CD4-positive, CD25-positive, alpha-beta regulatory T cell (primary cell): ENCODE measurements at regions not wholly inside any gene's neighbourhood (a gene's known extent, or its start where the extent isn't known, plus 50 kb on each side); places are given as distances from the start of the nearest gene placed in this dataset.

Experiments used
- ATAC-seq, 2 donors: fragments of 150-1000 bp; cut with Tn5 transposase; one replicate each; pipeline ENCODE4 v1.10.0; 2021; ENCODE audit warnings: low read depth in 2 of 2, moderate number of reproducible peaks in 2 of 2, moderate library complexity in 1 of 2
- DNase-seq, 3 donors: peaks; one replicate each; pipeline versions ENCODE4 v3.0.0 to v3.0.0-alpha.2; 2012 to 2022; ENCODE audit warnings: mixed read lengths in 1 of 3
- H3K27ac ChIP-seq: one replicate; pipeline ENCODE4 v1.7.0; 2013; ENCODE audit warnings: mild to moderate bottlenecking, low read length; ENCODE audit not compliant: insufficient read depth, poor library complexity, severe bottlenecking
- H3K27me3 ChIP-seq: one replicate; pipeline ENCODE4 v1.7.0; 2013; ENCODE audit warnings: low read length; ENCODE audit not compliant: control insufficient read depth, insufficient read depth
- H3K36me3 ChIP-seq: one replicate; pipeline ENCODE4 v1.7.0; 2013; ENCODE audit warnings: mild to moderate bottlenecking, low read length, moderate library complexity; ENCODE audit not compliant: control insufficient read depth, insufficient read depth
- H3K4me1 ChIP-seq: 2 replicates; pipeline ENCODE4 v1.7.0; 2013; ENCODE audit warnings: mild to moderate bottlenecking, low read length; ENCODE audit not compliant: insufficient read depth, control insufficient read depth, poor library complexity, severe bottlenecking
- H3K4me3 ChIP-seq: one replicate; pipeline ENCODE4 v1.7.0; 2013; ENCODE audit warnings: low read depth, mild to moderate bottlenecking, low read length, moderate library complexity
- H3K9me3 ChIP-seq, 2 experiments: 1 replicate in 1 of 2; 2 replicates in 1 of 2; pipeline ENCODE4 v1.7.0; 2013; ENCODE audit warnings: low read length in 2 of 2, mild to moderate bottlenecking in 1 of 2, moderate library complexity in 1 of 2; ENCODE audit not compliant: control insufficient read depth in 2 of 2
- H3K27ac Mint-ChIP-seq, 3 donors: one replicate each; pipeline ENCODE4 v1.8.0; 2020 to 2022; ENCODE audit warnings: mild to moderate bottlenecking in 3 of 3, mixed read lengths in 3 of 3, moderate library complexity in 2 of 3
- H3K27me3 Mint-ChIP-seq: one replicate; pipeline ENCODE4 v1.8.0; 2022; ENCODE audit warnings: mild to moderate bottlenecking, mixed read lengths
- H3K36me3 Mint-ChIP-seq: one replicate; pipeline ENCODE4 v1.8.0; 2020; ENCODE audit warnings: mixed read lengths
- H3K4me1 Mint-ChIP-seq, 4 donors: one replicate each; pipeline ENCODE4 v1.8.0; 2020 to 2022; ENCODE audit warnings: mixed read lengths in 4 of 4, mild to moderate bottlenecking in 1 of 4
- H3K4me3 Mint-ChIP-seq, 4 donors: one replicate each; pipeline ENCODE4 v1.8.0; 2020 to 2022; ENCODE audit warnings: mild to moderate bottlenecking in 4 of 4, mixed read lengths in 4 of 4, moderate library complexity in 3 of 4
- H3K9me3 Mint-ChIP-seq, 7 donors: one replicate each; pipeline ENCODE4 v1.8.0; 2020 to 2022; ENCODE audit warnings: mixed read lengths in 7 of 7, mild to moderate bottlenecking in 3 of 7, moderate library complexity in 2 of 7

DNA sequence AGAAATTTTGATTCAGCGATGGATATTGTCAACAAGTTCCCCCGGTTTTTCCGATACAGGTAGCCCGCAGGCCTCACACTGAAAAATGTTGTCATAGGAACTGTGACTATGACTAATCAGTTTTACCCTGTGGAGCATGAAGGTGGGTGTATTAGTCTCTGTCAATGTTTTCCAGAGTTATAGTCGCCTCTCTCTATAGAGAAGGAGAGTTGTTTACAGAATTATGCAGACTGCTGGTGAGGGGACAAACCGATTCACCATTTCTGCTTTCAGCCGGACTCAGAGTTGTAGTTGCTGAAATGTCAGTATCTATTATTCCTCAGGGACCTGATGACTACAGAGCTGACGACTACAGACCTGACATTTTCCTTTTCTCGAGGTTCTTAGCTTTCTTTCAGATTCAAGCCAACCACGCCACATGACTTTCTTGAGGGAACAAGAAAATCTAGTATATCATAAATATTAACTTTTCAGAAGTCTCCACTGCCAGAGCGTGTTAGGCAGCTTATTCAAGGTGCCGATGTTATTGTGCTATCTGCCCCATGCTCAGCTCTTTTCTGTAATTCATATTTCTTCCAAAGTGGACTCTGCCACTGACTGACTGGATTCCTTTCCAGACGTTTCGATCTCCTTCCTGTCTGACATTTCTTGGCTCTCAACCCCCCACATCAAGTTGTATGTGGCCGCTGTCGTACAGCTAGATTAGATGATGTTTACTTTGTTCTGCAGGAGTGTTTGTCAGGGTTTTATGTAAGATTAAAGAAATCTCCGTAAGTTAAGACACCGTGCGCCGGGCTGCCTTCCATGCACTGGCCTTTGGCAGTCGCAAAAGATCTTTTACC, 178.1 kb downstream of the FGF1 start:
- Histone ChIP-seq H3K4me3 (no peak overlapping the region), H3K27ac (no peak overlapping the region), H3K36me3 (no peaks in the 10 kb centered on the region), H3K9me3 (no peaks in the 10 kb centered on the region), H3K4me1 (no peaks in the 10 kb centered on the region), H3K27me3 (no peaks in the 10 kb centered on the region)
- Mint-ChIP-seq H3K4me1 (peaks cover 0 to 14% (median 5%) of the 10 kb centered on the region in 4 donors), H3K4me3 (no peak overlapping the region), H3K36me3 (no peaks in the 10 kb centered on the region), H3K27me3 (peaks cover 21% of the 10 kb centered on the region), H3K27ac (no peak overlapping the region), H3K9me3 (no peaks in the 10 kb centered on the region)
- no peak for DNase-seq
- ATAC-seq = no peak

DNA sequence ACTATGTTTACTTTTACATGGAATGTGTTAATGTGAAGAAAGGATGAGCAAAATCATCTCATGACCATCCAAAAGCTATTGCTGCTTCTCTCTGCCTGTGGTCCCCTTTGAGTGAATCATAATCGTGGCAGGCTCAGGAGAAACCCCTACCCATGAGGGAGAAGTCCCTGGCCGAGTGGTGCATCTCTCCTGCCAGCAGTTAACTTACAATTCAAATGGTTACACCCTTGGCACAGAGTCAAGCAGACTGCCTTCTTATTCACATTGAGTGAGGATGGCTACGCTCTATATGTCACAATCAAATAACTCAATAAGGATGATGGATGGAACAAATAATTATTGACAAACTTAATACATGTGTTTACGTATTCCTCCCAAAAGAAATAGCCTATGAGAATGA, 179.1 kb downstream of the FGF1 start:
- no peak overlapping the region for H3K27ac Mint-ChIP-seq
- H3K4me3 Mint-ChIP-seq = no peak overlapping the region

GRCh38 chr5:142506046-142506445, 179.8 kb downstream of the FGF1 start:
- no peak overlapping the region for H3K27ac ChIP-seq
- H3K36me3 ChIP-seq = no peaks in the 10 kb centered on the region
- DNase-seq (no peak), ATAC-seq (no peak)
- no peak overlapping the region for H3K4me3 Mint-ChIP-seq
- no peak overlapping the region for H3K4me3 ChIP-seq
- H3K4me1 ChIP-seq = no peaks in the 10 kb centered on the region
- no peaks in the 10 kb centered on the region for H3K9me3 Mint-ChIP-seq
- H3K9me3 ChIP-seq = no peaks in the 10 kb centered on the region
- peaks cover 0 to 14% (median 5%) of the 10 kb centered on the region in 4 donors for H3K4me1 Mint-ChIP-seq
- no peaks in the 10 kb centered on the region for H3K27me3 ChIP-seq
- H3K27ac Mint-ChIP-seq = no peak overlapping the region
- H3K27me3 Mint-ChIP-seq = peaks cover 25% of the 10 kb centered on the region
- H3K36me3 Mint-ChIP-seq = no peaks in the 10 kb centered on the region

More for the DNA sequence above, 179.1 kb downstream of the FGF1 start:
- DNase-seq (no peak), ATAC-seq (no peak)
- Histone ChIP-seq H3K27me3 (no peaks in the 10 kb centered on the region), H3K36me3 (no peaks in the 10 kb centered on the region), H3K4me1 (no peaks in the 10 kb centered on the region), H3K27ac (no peak overlapping the region), H3K4me3 (no peak overlapping the region), H3K9me3 (no peaks in the 10 kb centered on the region)
- Mint-ChIP-seq H3K36me3 (no peaks in the 10 kb centered on the region), H3K27me3 (peaks cover 24% of the 10 kb centered on the region), H3K9me3 (no peaks in the 10 kb centered on the region), H3K4me1 (peaks cover 0 to 14% (median 5%) of the 10 kb centered on the region in 4 donors)

DNA sequence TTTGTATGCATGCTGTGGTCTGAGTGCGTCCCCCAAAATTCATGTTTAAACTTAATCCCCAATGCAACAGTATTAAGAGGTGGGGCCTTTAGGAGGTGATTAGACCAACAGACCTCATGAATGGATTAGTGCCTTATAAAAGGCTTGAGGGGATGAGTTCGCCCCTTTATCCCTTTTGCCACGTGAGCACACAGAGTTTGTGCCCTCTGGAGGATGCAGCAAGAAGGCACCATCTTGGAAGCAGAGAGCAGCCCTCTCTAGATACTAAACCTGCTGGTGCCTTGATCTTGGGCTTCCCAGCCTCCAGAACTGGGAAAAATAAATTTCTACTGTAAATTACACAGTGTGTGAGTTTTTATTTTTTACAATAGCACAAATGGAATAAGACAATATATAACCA, 177.1 kb upstream of the SPRY4 start:
- Mint-ChIP-seq H3K4me1 (peaks cover 0 to 3% (median 0%) of the 10 kb centered on the region in 4 donors), H3K36me3 (no peaks in the 10 kb centered on the region), H3K27ac (no peak overlapping the region), H3K27me3 (peaks cover 30% of the 10 kb centered on the region), H3K4me3 (no peak overlapping the region), H3K9me3 (peaks cover 0 to 4% (median 0%) of the 10 kb centered on the region in 7 donors)
- Histone ChIP-seq H3K4me1 (no peaks in the 10 kb centered on the region), H3K27ac (no peak overlapping the region), H3K27me3 (no peaks in the 10 kb centered on the region), H3K36me3 (no peaks in the 10 kb centered on the region), H3K9me3 (no peaks in the 10 kb centered on the region), H3K4me3 (no peak overlapping the region)
- DNase-seq (no peak), ATAC-seq (no peak)

GRCh38 chr5:142500227-142500905, 175.5 kb upstream of the SPRY4 start:
- H3K27me3 Mint-ChIP-seq = peaks cover 20% of the 10 kb centered on the region
- ATAC-seq (no peak), DNase-seq (no peak)
- no peak overlapping the region for H3K27ac ChIP-seq
- H3K9me3 ChIP-seq = no peaks in the 10 kb centered on the region
- no peaks in the 10 kb centered on the region for H3K27me3 ChIP-seq
- peaks cover 0 to 4% (median 0%) of the 10 kb centered on the region in 7 donors for H3K9me3 Mint-ChIP-seq
- no peak overlapping the region for H3K4me3 Mint-ChIP-seq
- no peaks in the 10 kb centered on the region for H3K36me3 Mint-ChIP-seq
- H3K4me1 Mint-ChIP-seq = peaks cover 0 to 3% (median 0%) of the 10 kb centered on the region in 4 donors
- H3K27ac Mint-ChIP-seq = no peak overlapping the region
- H3K4me1 ChIP-seq = no peaks in the 10 kb centered on the region
- no peak overlapping the region for H3K4me3 ChIP-seq
- no peaks in the 10 kb centered on the region for H3K36me3 ChIP-seq

GRCh38 chr5:142499591-142500226, 174.9 kb upstream of the SPRY4 start:
- H3K36me3 ChIP-seq = no peaks in the 10 kb centered on the region
- Mint-ChIP-seq H3K27ac (no peak overlapping the region), H3K4me1 (peaks cover 0 to 3% (median 0%) of the 10 kb centered on the region in 4 donors), H3K27me3 (peaks cover 20% of the 10 kb centered on the region), H3K36me3 (no peaks in the 10 kb centered on the region), H3K4me3 (no peak overlapping the region), H3K9me3 (peaks cover 0 to 4% (median 0%) of the 10 kb centered on the region in 7 donors)
- ATAC-seq = no peak
- DNase-seq = no peak
- H3K4me1 ChIP-seq = no peaks in the 10 kb centered on the region
- no peak overlapping the region for H3K27ac ChIP-seq
- H3K27me3 ChIP-seq = no peaks in the 10 kb centered on the region
- H3K4me3 ChIP-seq = no peak overlapping the region
- no peaks in the 10 kb centered on the region for H3K9me3 ChIP-seq

DNA sequence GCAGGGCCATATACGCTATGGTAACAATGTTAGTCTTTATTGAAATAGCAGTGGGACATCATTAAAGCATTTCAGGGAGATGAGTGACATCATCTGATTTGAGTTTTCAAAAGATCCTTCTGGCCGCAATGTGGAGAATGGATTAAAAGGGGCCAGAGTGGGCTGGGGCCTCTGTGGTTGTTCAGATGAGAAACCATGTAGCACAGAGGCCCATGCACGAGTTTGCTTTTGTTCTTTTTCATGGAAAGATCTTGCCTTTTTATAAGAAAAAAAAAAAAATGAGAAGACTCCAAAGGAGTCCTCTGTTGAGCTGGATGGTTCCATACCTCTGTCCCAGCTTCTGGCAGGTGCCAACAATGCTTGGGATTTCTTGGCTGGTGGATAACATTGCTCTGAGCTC, 173.5 kb upstream of the SPRY4 start:
- no peaks in the 10 kb centered on the region for H3K4me1 Mint-ChIP-seq
- ATAC-seq = no peak

More for the DNA sequence above, 173.5 kb upstream of the SPRY4 start:
- H3K9me3 Mint-ChIP-seq = peaks cover 0 to 4% (median 0%) of the 10 kb centered on the region in 7 donors
- H3K9me3 ChIP-seq = no peaks in the 10 kb centered on the region
- H3K27ac Mint-ChIP-seq = no peak overlapping the region
- H3K4me3 Mint-ChIP-seq = no peak overlapping the region
- no peak overlapping the region for H3K27ac ChIP-seq
- H3K27me3 ChIP-seq = no peaks in the 10 kb centered on the region
- H3K36me3 ChIP-seq = no peaks in the 10 kb centered on the region
- peaks cover 20% of the 10 kb centered on the region for H3K27me3 Mint-ChIP-seq
- no peak for DNase-seq
- H3K36me3 Mint-ChIP-seq = no peaks in the 10 kb centered on the region
- no peak overlapping the region for H3K4me3 ChIP-seq
- no peaks in the 10 kb centered on the region for H3K4me1 ChIP-seq
